Body of pancreas (tissue), 4 donors: ENCODE measurements at regions not wholly inside any gene's neighbourhood (a gene's known extent, or its start where the extent isn't known, plus 50 kb on each side); places are given as distances from the start of the nearest gene placed in this dataset.

Source experiments
- ATAC-seq: fragments of 150-250 bp; one replicate; pipeline ENCODE4 v1.9.1; 2016
- DNase-seq, 4 donors: peaks; one replicate each; pipeline ENCODE4 v3.0.0-alpha.2; 2019
- H3K27ac ChIP-seq, 4 donors: fragments of 200-600 bp; sonication (generic); 1 replicate in 3 of 4; 2 replicates in 1 of 4; pipeline versions ENCODE4 v1.5.1 to v1.6.1; 2016 to 2019; ENCODE audit warnings: mild to moderate bottlenecking in 1 of 4, mixed read lengths in 1 of 4, moderate library complexity in 1 of 4
- H3K27me3 ChIP-seq, 2 donors: fragments of 200-600 bp; sonication (generic); one replicate each; pipeline ENCODE4 v1.6.0; 2016; ENCODE audit warnings: mild to moderate bottlenecking in 1 of 2
- H3K36me3 ChIP-seq, 2 donors: fragments of 200-600 bp; sonication (generic); replicated peaks in 1 of 2; 2 replicates each; pipeline ENCODE4 v1.5.1; 2016; ENCODE audit warnings: low read depth in 2 of 2; ENCODE audit not compliant: insufficient read depth in 1 of 2
- H3K4me1 ChIP-seq: fragments of 200-600 bp; sonication (generic); one replicate; pipeline ENCODE4 v1.6.0; 2016
- H3K4me3 ChIP-seq, 2 donors: fragments of 200-600 bp; sonication (generic); 1 replicate in 1 of 2; 2 replicates in 1 of 2; pipeline ENCODE4 v1.5.1; 2016 to 2019
- H3K9me3 ChIP-seq, 3 donors: fragments of 200-600 bp; sonication (generic); 1 replicate in 2 of 3; 2 replicates in 1 of 3; pipeline ENCODE4 v1.5.1; 2016
- CTCF ChIP-seq, 7 experiments: fragments of 450-650 bp in 4 of 7; fragments of 200-600 bp in 3 of 7; sonication (generic) in 3 of 7; IDR thresholded peaks; one replicate each; pipeline ENCODE4 v1.5.1; 2016 to 2019; ENCODE audit warnings: antibody characterized with exemption in 7 of 7
- POLR2A ChIP-seq, 3 donors: fragments of 450-650 bp; IDR thresholded peaks; one replicate each; pipeline ENCODE4 v1.6.1; 2016; ENCODE audit warnings: antibody characterized with exemption in 3 of 3, mild to moderate bottlenecking in 2 of 3
- WGBS, 2 donors: methylation state at CpG; one replicate each; pipeline ENCODE4 v1.1.5; 2017; 5-methylcytosine and 5-hydroxymethylcytosine counted together
- intact Hi-C: fragments of 100-400 bp; cut with DNase I; formaldehyde crosslinking; loops from one replicate; pipeline ENCODE4 v1.15.1; 2023

- no peak for DNase-seq
- intact Hi-C loops: no loop called here
- 75 to 88% methylated on average over 8 to 18 of the region's 18 CpGs for WGBS, 2 donors
- H3K4me1 ChIP-seq: peaks cover 43% of the 10 kb centered on the region
- no peaks in the 10 kb centered on the region for H3K27me3 ChIP-seq
- TF ChIP-seq POLR2A (IDR thresholded peaks at IDR 0.05): no peak
- no peak for TF ChIP-seq CTCF (IDR thresholded peaks at IDR 0.05)
- peak overlapping the region; percentile 25 to 91 (median 87) for H3K27ac ChIP-seq
- H3K9me3 ChIP-seq: no peaks in the 10 kb centered on the region
- no peak for ATAC-seq
- H3K36me3 ChIP-seq: no peaks in the 10 kb centered on the region
- H3K4me3 ChIP-seq: no peak overlapping the region
These were observed 1289.3 kb downstream of the BRD1 start for GRCh38 chr22:48538291-48538820.

GRCh38 chr22:48537343-48537680 is 1290.4 kb downstream of the BRD1 start:
- 40 to 57% methylated on average over 1 to 3 of the region's 3 CpGs for WGBS, 2 donors
- H3K27ac ChIP-seq: peak overlapping the region; percentile 72 to 91 (median 87)
- ATAC-seq: peak; percentile 7

GRCh38 chr22:48536541-48537342 is 1290.9 kb downstream of the BRD1 start:
- Histone ChIP-seq H3K27ac (peak overlapping the region; percentile 72 to 91 (median 87)), H3K27me3 (no peaks in the 10 kb centered on the region), H3K36me3 (no peaks in the 10 kb centered on the region), H3K9me3 (no peaks in the 10 kb centered on the region), H3K4me1 (peaks cover 43% of the 10 kb centered on the region), H3K4me3 (no peak overlapping the region)
- intact Hi-C loops: no loop called here
- ATAC-seq: peak; percentile 81
- WGBS, 2 donors: 28 to 33% methylated on average over 6 to 30 of the region's 30 CpGs
- DNase-seq: peak; percentile 52 to 82 (median 76)
- TF ChIP-seq CTCF (IDR thresholded peaks at IDR 0.05) (no peak), POLR2A (IDR thresholded peaks at IDR 0.05) (peak; percentile 26 to 71 (median 64))

More at GRCh38 chr22:48537343-48537680, 1290.4 kb downstream of the BRD1 start:
- Histone ChIP-seq H3K36me3 (no peaks in the 10 kb centered on the region), H3K27me3 (no peaks in the 10 kb centered on the region), H3K4me3 (no peak overlapping the region), H3K9me3 (no peaks in the 10 kb centered on the region), H3K4me1 (peaks cover 43% of the 10 kb centered on the region)
- intact Hi-C loops: no loop called here
- no peak for DNase-seq
- TF ChIP-seq CTCF (IDR thresholded peaks at IDR 0.05): no peak
- no peak for TF ChIP-seq POLR2A (IDR thresholded peaks at IDR 0.05)

GRCh38 chr22:48535868-48536540 is 1291.7 kb downstream of the BRD1 start:
- intact Hi-C loops: no loop called here
- ATAC-seq: no peak
- TF ChIP-seq POLR2A (IDR thresholded peaks at IDR 0.05): no peak
- TF ChIP-seq CTCF (IDR thresholded peaks at IDR 0.05): no peak
- H3K4me1 ChIP-seq: peaks cover 43% of the 10 kb centered on the region
- no peaks in the 10 kb centered on the region for H3K27me3 ChIP-seq
- 31 to 52% methylated on average over 23 to 39 of the region's 39 CpGs for WGBS, 2 donors
- H3K36me3 ChIP-seq: no peaks in the 10 kb centered on the region
- H3K4me3 ChIP-seq: no peak overlapping the region
- no peaks in the 10 kb centered on the region for H3K9me3 ChIP-seq
- peak overlapping the region; percentile 72 to 91 (median 87) for H3K27ac ChIP-seq
- peak in 1 of 4 donors; percentile 21 for DNase-seq
